OCI-LY1 (cell line): ENCODE measurements at regions not wholly inside any gene's neighbourhood (a gene's known extent, or its start where the extent isn't known, plus 50 kb on each side); places are given as distances from the start of the nearest gene placed in this dataset.

Experiments used
- H2AFZ ChIP-seq: fragments of 200-600 bp; sonication (generic), shearing (Covaris generic); 2 replicates; pipeline ENCODE4 v1.6.0; 2014; ENCODE audit warnings: antibody characterized with exemption, mild to moderate bottlenecking, low read length
- H3F3A ChIP-seq: fragments of 200-600 bp; sonication (generic), shearing (Covaris generic); 2 replicates; pipeline ENCODE4 v1.6.0; 2014; ENCODE audit warnings: mild to moderate bottlenecking, antibody characterized with exemption, low read length, moderate library complexity; ENCODE audit not compliant: insufficient read depth
- H3K27ac ChIP-seq: fragments of 200-600 bp; sonication (generic); 2 replicates; pipeline ENCODE4 v1.5.1; 2014; ENCODE audit warnings: low read length, mixed run types, mild to moderate bottlenecking, low read depth; ENCODE audit not compliant: poor library complexity, severe bottlenecking
- H3K27me3 ChIP-seq: fragments of 200-600 bp; sonication (generic); 2 replicates; pipeline ENCODE4 v1.6.0; 2014; ENCODE audit warnings: antibody characterized with exemption, mild to moderate bottlenecking, low read length, moderate library complexity; ENCODE audit not compliant: insufficient read depth
- H3K36me3 ChIP-seq: fragments of 200-600 bp; sonication (generic); 2 replicates; pipeline ENCODE4 v1.6.1; 2014; ENCODE audit warnings: mild to moderate bottlenecking, antibody characterized with exemption, low read length, moderate library complexity, mixed read lengths; ENCODE audit not compliant: insufficient read depth
- H3K4me1 ChIP-seq: fragments of 200-600 bp; sonication (generic); 2 replicates; pipeline ENCODE4 v1.5.1; 2014; ENCODE audit warnings: mild to moderate bottlenecking, low read length, moderate library complexity; ENCODE audit not compliant: insufficient read depth, severe bottlenecking
- H3K4me2 ChIP-seq: fragments of 200-600 bp; sonication (generic), shearing (Covaris generic); 2 replicates; pipeline ENCODE4 v1.6.1; 2014; ENCODE audit warnings: low read length
- H3K4me3 ChIP-seq: fragments of 200-600 bp; sonication (generic); 2 replicates; pipeline ENCODE4 v1.5.1; 2014; ENCODE audit warnings: low read length, low read depth, mild to moderate bottlenecking, mixed read lengths; ENCODE audit not compliant: poor library complexity, severe bottlenecking
- H3K79me2 ChIP-seq: fragments of 200-600 bp; shearing (Covaris generic); 2 replicates; pipeline ENCODE4 v1.6.1; 2016; ENCODE audit warnings: mixed run types, low read length, mixed read lengths; ENCODE audit not compliant: insufficient read depth
- H3K9ac ChIP-seq: fragments of 200-600 bp; sonication (generic), shearing (Covaris generic); 2 replicates; pipeline ENCODE4 v1.6.1; 2014; ENCODE audit warnings: mild to moderate bottlenecking, low read length, mixed read lengths
- H3K9me2 ChIP-seq: fragments of 200-600 bp; sonication (generic), shearing (Covaris generic); 2 replicates; pipeline ENCODE4 v1.6.1; 2014; ENCODE audit warnings: low read depth, mild to moderate bottlenecking, low read length, mixed read lengths
- H3K9me3 ChIP-seq: fragments of 200-600 bp; shearing (Covaris generic); 2 replicates; pipeline ENCODE4 v1.6.1; 2014; ENCODE audit warnings: low read length, mixed read lengths
- H4K20me1 ChIP-seq: fragments of 200-600 bp; sonication (generic), shearing (Covaris generic); 2 replicates; pipeline ENCODE4 v1.6.0; 2016; ENCODE audit warnings: mild to moderate bottlenecking, low read length; ENCODE audit not compliant: insufficient read depth
- CTCF ChIP-seq: fragments of 200-600 bp; sonication (generic), shearing (Covaris generic); IDR thresholded peaks from 2 replicates; pipeline ENCODE4 v1.5.1; 2017; ENCODE audit warnings: mild to moderate bottlenecking, antibody characterized with exemption, low read length, moderate library complexity, mixed read lengths
- EZH2 ChIP-seq: fragments of 200-600 bp; sonication (generic), shearing (Covaris generic); IDR thresholded peaks from 2 replicates; pipeline ENCODE4 v1.8.0; 2017; ENCODE audit warnings: borderline replicate concordance, mixed run types, mild to moderate bottlenecking, antibody characterized with exemption, low read length, moderate library complexity, mixed read lengths

GRCh38 chr6:8174571-8174970, 72.2 kb upstream of the EEF1E1 start:
- no peak overlapping the region for H3K4me3 ChIP-seq
- H3K36me3 ChIP-seq: no peaks in the 10 kb centered on the region
- no peak overlapping the region for H3K4me2 ChIP-seq
- no peak overlapping the region for H3K9ac ChIP-seq
- H2AFZ ChIP-seq: no peak overlapping the region
- H3K27ac ChIP-seq: no peak overlapping the region
- no peak for TF ChIP-seq CTCF
- TF ChIP-seq EZH2: no peak
- no peaks in the 10 kb centered on the region for H4K20me1 ChIP-seq
- no peaks in the 10 kb centered on the region for H3K4me1 ChIP-seq
- no peaks in the 10 kb centered on the region for H3K9me2 ChIP-seq
- no peaks in the 10 kb centered on the region for H3K9me3 ChIP-seq
- no peaks in the 10 kb centered on the region for H3K27me3 ChIP-seq
- H3F3A ChIP-seq: no peaks in the 10 kb centered on the region
- no peaks in the 10 kb centered on the region for H3K79me2 ChIP-seq

GRCh38 chr6:8172530-8172929, 70.2 kb upstream of the EEF1E1 start:
- no peak overlapping the region for H3K4me2 ChIP-seq
- no peak overlapping the region for H2AFZ ChIP-seq
- no peak overlapping the region for H3K9ac ChIP-seq
- TF ChIP-seq CTCF: no peak
- no peaks in the 10 kb centered on the region for H3K36me3 ChIP-seq
- no peak overlapping the region for H3K4me3 ChIP-seq
- H3K4me1 ChIP-seq: no peaks in the 10 kb centered on the region
- no peaks in the 10 kb centered on the region for H3K9me3 ChIP-seq
- no peaks in the 10 kb centered on the region for H3F3A ChIP-seq
- no peaks in the 10 kb centered on the region for H4K20me1 ChIP-seq
- no peak overlapping the region for H3K27ac ChIP-seq
- no peaks in the 10 kb centered on the region for H3K79me2 ChIP-seq
- no peaks in the 10 kb centered on the region for H3K27me3 ChIP-seq
- no peaks in the 10 kb centered on the region for H3K9me2 ChIP-seq

- Histone ChIP-seq H3K4me2 (no peak overlapping the region), H3K9me3 (no peaks in the 10 kb centered on the region), H3K79me2 (no peaks in the 10 kb centered on the region), H2AFZ (no peak overlapping the region), H3K4me1 (no peaks in the 10 kb centered on the region), H3K27me3 (no peaks in the 10 kb centered on the region), H3K4me3 (no peak overlapping the region), H3K27ac (no peak overlapping the region), H4K20me1 (no peaks in the 10 kb centered on the region), H3F3A (no peaks in the 10 kb centered on the region), H3K36me3 (no peaks in the 10 kb centered on the region), H3K9ac (no peak overlapping the region), H3K9me2 (no peaks in the 10 kb centered on the region)
- no peak for TF ChIP-seq CTCF
- TF ChIP-seq EZH2: no peak
Measured at GRCh38 chr6:8170754-8171153, 68.4 kb upstream of the EEF1E1 start.
